HCT116 (cell line): ENCODE measurements at regions not wholly inside any gene's neighbourhood (a gene's known extent, or its start where the extent isn't known, plus 50 kb on each side); places are given as distances from the start of the nearest gene placed in this dataset.

Experiments used
- ATAC-seq: fragments of 200-7000 bp; cut with Tn5 transposase; 2 replicates; pipeline ENCODE4 v1.9.1; 2020; ENCODE audit warnings: mild to moderate bottlenecking, moderate library complexity
- BruUV-seq: library from RNA; stranded (reverse); fragments of 400-500 nt; replicated peaks from 2 replicates; lab custom pipeline; 2021; lab: Mats Ljungman, UMichigan
- CTCF ChIA-PET: fragments of 300-600 bp; sonication (Branson Sonifier 250); formaldehyde crosslinking; loops from one replicate; lab custom pipeline; 2021; ENCODE audit warnings: antibody characterized with exemption; lab: Charles Lee
- POLR2A ChIA-PET: fragments of 300-600, 350-600 bp; sonication (Branson Sonifier 250); formaldehyde crosslinking; loops from one replicate; lab custom pipeline; 2021; ENCODE audit warnings: antibody characterized with exemption; lab: Charles Lee
- RAD21 ChIA-PET, 2 experiments: fragments of 300-600 bp; sonication (Branson Sonifier 250); formaldehyde crosslinking; loops; one replicate each; lab custom pipeline; 2023; ENCODE audit warnings: low total read pairs in 2 of 2; ENCODE audit not compliant: uncharacterized antibody in 2 of 2, unreplicated experiment in 2 of 2, low non-redundant PET in 1 of 2; lab: Charles Lee
- DNase-seq: peaks from one replicate; pipeline ENCODE4 v3.0.0-alpha.2; 2010; ENCODE audit warnings: low read depth, low spot score
- H2AFZ ChIP-seq: fragments of 200-600 bp; shearing (Covaris generic), sonication (generic); 2 replicates; pipeline ENCODE4 v1.6.1; 2017; ENCODE audit warnings: low read depth, mixed run types, mixed read lengths, antibody characterized with exemption, low read length; ENCODE audit not compliant: poor library complexity, severe bottlenecking
- H3K27ac ChIP-seq: 2 replicates; pipeline ENCODE4 v1.5.1; 2012; ENCODE audit warnings: low read depth, low read length
- H3K27me3 ChIP-seq: fragments of 200-600 bp; sonication (generic); 2 replicates; pipeline ENCODE4 v1.6.1; 2016; ENCODE audit warnings: mixed run types, low read length, mixed read lengths; ENCODE audit not compliant: insufficient read depth
- H3K36me3 ChIP-seq, 2 experiments: fragments of 200-500 bp in 1 of 2; fragments of 200-600 bp in 1 of 2; sonication (Bioruptor generic) in 1 of 2; sonication (generic) in 1 of 2; 2 replicates each; pipeline versions ENCODE4 v1.5.1 to v1.6.1; 2014 to 2016; ENCODE audit warnings: low read length in 2 of 2, inconsistent platforms in 1 of 2, mixed read lengths in 1 of 2, mixed run types in 1 of 2; ENCODE audit not compliant: insufficient read depth in 2 of 2, control insufficient read depth in 1 of 2
- H3K4me1 ChIP-seq, 2 experiments: fragments of 200-600 bp in 1 of 2; sonication (generic) in 1 of 2; 2 replicates each; pipeline versions ENCODE4 v1.5.1 to v1.6.1; 2012 to 2017; ENCODE audit warnings: low read length in 2 of 2, inconsistent platforms in 1 of 2, mild to moderate bottlenecking in 1 of 2, mixed read lengths in 1 of 2, mixed run types in 1 of 2, moderate library complexity in 1 of 2; ENCODE audit not compliant: insufficient read depth in 2 of 2, control insufficient read depth in 1 of 2
- H3K4me2 ChIP-seq: fragments of 200-600 bp; sonication (generic); 2 replicates; pipeline ENCODE4 v1.6.1; 2017; ENCODE audit warnings: mixed run types, low read length, mixed read lengths
- H3K4me3 ChIP-seq, 2 experiments: fragments of 200-600 bp in 1 of 2; sonication (generic) in 1 of 2; replicated peaks in 1 of 2; 2 replicates each; pipeline ENCODE4 v1.5.1; 2011 to 2016; ENCODE audit warnings: low read length in 2 of 2, control low read depth in 1 of 2, low read depth in 1 of 2, mild to moderate bottlenecking in 1 of 2, mixed read lengths in 1 of 2, mixed run types in 1 of 2
- H3K79me2 ChIP-seq: fragments of 200-600 bp; sonication (generic); 2 replicates; pipeline ENCODE4 v1.6.1; 2017; ENCODE audit warnings: mild to moderate bottlenecking, mixed run types, low read length, moderate library complexity, mixed read lengths; ENCODE audit not compliant: insufficient read depth
- H3K9ac ChIP-seq: fragments of 200-600 bp; sonication (generic); 2 replicates; pipeline ENCODE4 v1.6.1; 2016; ENCODE audit warnings: low read length, mixed read lengths
- H3K9me2 ChIP-seq: fragments of 200-600 bp; sonication (generic), shearing (Covaris generic); 2 replicates; pipeline ENCODE4 v1.6.1; 2017; ENCODE audit warnings: mixed run types, mild to moderate bottlenecking, moderate library complexity; ENCODE audit not compliant: insufficient read depth
- H3K9me3 ChIP-seq, 2 experiments: fragments of 200-500 bp in 1 of 2; fragments of 200-600 bp in 1 of 2; sonication (Bioruptor generic) in 1 of 2; sonication (generic) in 1 of 2; 2 replicates each; pipeline ENCODE4 v1.6.1; 2014 to 2017; ENCODE audit warnings: low read length in 2 of 2, mixed read lengths in 2 of 2, inconsistent platforms in 1 of 2, low read depth in 1 of 2, mild to moderate bottlenecking in 1 of 2, mixed run types in 1 of 2, moderate library complexity in 1 of 2; ENCODE audit not compliant: control insufficient read depth in 1 of 2, insufficient read depth in 1 of 2
- H4K20me1 ChIP-seq: fragments of 200-600 bp; sonication (generic), shearing (Covaris generic); 2 replicates; pipeline ENCODE4 v1.6.1; 2017; ENCODE audit warnings: mixed run types, mild to moderate bottlenecking, moderate library complexity; ENCODE audit not compliant: insufficient read depth
- CEBPB ChIP-seq: IDR thresholded peaks from 2 replicates; pipeline ENCODE4 v1.6.1; 2012; ENCODE audit warnings: low read depth
- EGR1 ChIP-seq: IDR thresholded peaks from 2 replicates; pipeline ENCODE4 v1.6.1; 2012; ENCODE audit warnings: low read depth
- EZH2 ChIP-seq: fragments of 200-600 bp; sonication (generic); IDR thresholded peaks from 2 replicates; pipeline ENCODE4 v1.6.1; 2017; ENCODE audit warnings: antibody characterized with exemption, mixed run types
- POLR2A ChIP-seq: IDR thresholded peaks from 2 replicates; pipeline ENCODE4 v1.7.0; 2011; ENCODE audit warnings: borderline replicate concordance; ENCODE audit not compliant: insufficient read depth, insufficient read length; ENCODE audit errors: extremely low read depth
- SP1 ChIP-seq: IDR thresholded peaks from 2 replicates; pipeline ENCODE4 v1.6.1; 2012; ENCODE audit warnings: low read depth
- SRF ChIP-seq: IDR thresholded peaks from 2 replicates; pipeline ENCODE4 v1.6.1; 2012; ENCODE audit warnings: low read depth
- TCF7L2 ChIP-seq: IDR thresholded peaks from 2 replicates; pipeline ENCODE4 v1.7.0; 2011; ENCODE audit warnings: borderline replicate concordance, inconsistent platforms; ENCODE audit not compliant: insufficient read depth, insufficient read length; ENCODE audit errors: extremely low read depth
- YY1 ChIP-seq: IDR thresholded peaks from 2 replicates; pipeline ENCODE4 v1.6.1; 2011; ENCODE audit warnings: low read length, low read depth, moderate library complexity, mild to moderate bottlenecking; ENCODE audit not compliant: insufficient replicate concordance; ENCODE audit errors: extremely low read depth
- ZBTB33 ChIP-seq: IDR thresholded peaks from 2 replicates; pipeline ENCODE4 v1.6.1; 2011; ENCODE audit warnings: mild to moderate bottlenecking, low read length, moderate library complexity; ENCODE audit not compliant: insufficient replicate concordance; ENCODE audit errors: extremely low read depth
- ZFX ChIP-seq: fragments of 450-650 bp; IDR thresholded peaks from 2 replicates; pipeline ENCODE4 v1.6.1; 2017
- ZNF274 ChIP-seq: fragments of 200-500 bp; sonication (Bioruptor generic); IDR thresholded peaks from 2 replicates; pipeline ENCODE4 v1.6.1; 2014; ENCODE audit warnings: mild to moderate bottlenecking, low read depth, low read length, inconsistent platforms
- intact Hi-C: fragments of 100-400 bp; cut with micrococcal nuclease; formaldehyde crosslinking; loops from 2 replicates; pipeline ENCODE4 v1.10.0; 2022

GRCh38 chr10:88076027-88076880, 212.8 kb downstream of the PTEN start:
- DNase-seq: no peak
- Histone ChIP-seq H3K36me3 (no peaks in the 10 kb centered on the region), H3K9me3 (no peaks in the 10 kb centered on the region), H3K27me3 (no peaks in the 10 kb centered on the region), H3K79me2 (no peaks in the 10 kb centered on the region), H3K27ac (no peak overlapping the region), H3K4me3 (no peak overlapping the region), H4K20me1 (no peaks in the 10 kb centered on the region), H3K9me2 (no peaks in the 10 kb centered on the region), H2AFZ (no peak overlapping the region), H3K4me2 (no peak overlapping the region), H3K4me1 (peaks cover 5 to 8% of the 10 kb centered on the region in 2 experiments; a peak in 2 of 4 replicates), H3K9ac (no peak overlapping the region)
- BruUV-seq: no TSS peak
- ATAC-seq: no peak
- RAD21 ChIA-PET: no interaction called here
- POLR2A ChIA-PET: no interaction called here
- TF ChIP-seq CEBPB (no peak), ZBTB33 (no peak), TCF7L2 (no peak), EGR1 (no peak), SP1 (no peak), EZH2 (no peak)
- intact Hi-C loops: no loop called here
- CTCF ChIA-PET: no interaction called here

GRCh38 chr10:88077977-88078376, 214.6 kb downstream of the PTEN start:
- ChIA-PET RAD21 (no interaction called here), POLR2A (no interaction called here), CTCF (no interaction called here)
- Histone ChIP-seq H3K9me3 (no peaks in the 10 kb centered on the region), H4K20me1 (no peaks in the 10 kb centered on the region), H3K9me2 (no peaks in the 10 kb centered on the region), H2AFZ (no peak overlapping the region), H3K4me2 (no peak overlapping the region), H3K27me3 (no peaks in the 10 kb centered on the region), H3K27ac (no peak overlapping the region), H3K79me2 (no peaks in the 10 kb centered on the region), H3K36me3 (no peaks in the 10 kb centered on the region), H3K4me3 (no peak overlapping the region), H3K9ac (no peak overlapping the region), H3K4me1 (peaks cover 5 to 8% of the 10 kb centered on the region in 2 experiments; a peak in 2 of 4 replicates)
- DNase-seq (no peak), ATAC-seq (no peak)
- TF ChIP-seq SRF: no peak
- TF ChIP-seq YY1: no peak
- TF ChIP-seq ZFX: no peak
- TF ChIP-seq EGR1: no peak
- TF ChIP-seq ZNF274: no peak
- TF ChIP-seq ZBTB33: no peak
- no peak for TF ChIP-seq POLR2A
- TF ChIP-seq TCF7L2: no peak
- BruUV-seq: no TSS peak
- intact Hi-C loops: no loop called here
